SU-DHL-6 (cell line): ENCODE measurements at regions not wholly inside any gene's neighbourhood (a gene's known extent, or its start where the extent isn't known, plus 50 kb on each side); places are given as distances from the start of the nearest gene placed in this dataset.

Experiments used
- EZH2phosphoT487 ChIP-seq: fragments of 200-600 bp; sonication (generic), shearing (Covaris generic); conservative IDR thresholded peaks from 2 replicates; pipeline ENCODE4 v1.6.1; 2018; ENCODE audit warnings: mild to moderate bottlenecking, antibody characterized with exemption, low read length, moderate library complexity, mixed read lengths
- TF ChIP-seq, protein P1 (sequence below): fragments of 200-600 bp; sonication (generic); IDR thresholded peaks from one replicate; pipeline ENCODE4 v1.5.1; 2017; ENCODE audit warnings: antibody characterized with exemption, mild to moderate bottlenecking, low read length, moderate library complexity; ENCODE audit not compliant: insufficient read depth, poor library complexity, severe bottlenecking

DNA sequence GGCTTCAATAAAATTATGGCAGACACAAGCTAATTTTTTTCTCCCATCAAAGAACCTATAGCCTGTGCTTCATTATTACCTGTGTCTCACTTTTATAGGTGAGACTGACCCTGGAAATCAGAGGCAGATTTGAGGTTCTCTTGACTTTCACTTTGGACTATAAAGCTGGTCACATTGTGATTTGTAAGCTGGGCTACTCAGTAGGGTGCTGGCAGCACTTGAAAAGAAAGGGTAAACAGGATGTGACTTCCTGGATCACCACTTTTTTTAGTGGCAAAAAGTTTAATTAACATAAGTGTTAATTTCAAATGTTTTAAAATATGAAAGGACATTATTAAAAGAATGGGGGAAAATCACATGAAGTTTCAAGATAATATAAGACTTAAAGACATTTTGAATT lies 50.6 kb upstream of the GATB start:
- TF ChIP-seq, protein P1, sequence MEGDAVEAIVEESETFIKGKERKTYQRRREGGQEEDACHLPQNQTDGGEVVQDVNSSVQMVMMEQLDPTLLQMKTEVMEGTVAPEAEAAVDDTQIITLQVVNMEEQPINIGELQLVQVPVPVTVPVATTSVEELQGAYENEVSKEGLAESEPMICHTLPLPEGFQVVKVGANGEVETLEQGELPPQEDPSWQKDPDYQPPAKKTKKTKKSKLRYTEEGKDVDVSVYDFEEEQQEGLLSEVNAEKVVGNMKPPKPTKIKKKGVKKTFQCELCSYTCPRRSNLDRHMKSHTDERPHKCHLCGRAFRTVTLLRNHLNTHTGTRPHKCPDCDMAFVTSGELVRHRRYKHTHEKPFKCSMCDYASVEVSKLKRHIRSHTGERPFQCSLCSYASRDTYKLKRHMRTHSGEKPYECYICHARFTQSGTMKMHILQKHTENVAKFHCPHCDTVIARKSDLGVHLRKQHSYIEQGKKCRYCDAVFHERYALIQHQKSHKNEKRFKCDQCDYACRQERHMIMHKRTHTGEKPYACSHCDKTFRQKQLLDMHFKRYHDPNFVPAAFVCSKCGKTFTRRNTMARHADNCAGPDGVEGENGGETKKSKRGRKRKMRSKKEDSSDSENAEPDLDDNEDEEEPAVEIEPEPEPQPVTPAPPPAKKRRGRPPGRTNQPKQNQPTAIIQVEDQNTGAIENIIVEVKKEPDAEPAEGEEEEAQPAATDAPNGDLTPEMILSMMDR, result no peak
- TF ChIP-seq EZH2phosphoT487, result no peak
